ENCODE measurements at regions not wholly inside any gene's neighbourhood (a gene's known extent, or its start where the extent isn't known, plus 50 kb on each side); places are given as distances from the start of the nearest gene placed in this dataset.

DNA sequence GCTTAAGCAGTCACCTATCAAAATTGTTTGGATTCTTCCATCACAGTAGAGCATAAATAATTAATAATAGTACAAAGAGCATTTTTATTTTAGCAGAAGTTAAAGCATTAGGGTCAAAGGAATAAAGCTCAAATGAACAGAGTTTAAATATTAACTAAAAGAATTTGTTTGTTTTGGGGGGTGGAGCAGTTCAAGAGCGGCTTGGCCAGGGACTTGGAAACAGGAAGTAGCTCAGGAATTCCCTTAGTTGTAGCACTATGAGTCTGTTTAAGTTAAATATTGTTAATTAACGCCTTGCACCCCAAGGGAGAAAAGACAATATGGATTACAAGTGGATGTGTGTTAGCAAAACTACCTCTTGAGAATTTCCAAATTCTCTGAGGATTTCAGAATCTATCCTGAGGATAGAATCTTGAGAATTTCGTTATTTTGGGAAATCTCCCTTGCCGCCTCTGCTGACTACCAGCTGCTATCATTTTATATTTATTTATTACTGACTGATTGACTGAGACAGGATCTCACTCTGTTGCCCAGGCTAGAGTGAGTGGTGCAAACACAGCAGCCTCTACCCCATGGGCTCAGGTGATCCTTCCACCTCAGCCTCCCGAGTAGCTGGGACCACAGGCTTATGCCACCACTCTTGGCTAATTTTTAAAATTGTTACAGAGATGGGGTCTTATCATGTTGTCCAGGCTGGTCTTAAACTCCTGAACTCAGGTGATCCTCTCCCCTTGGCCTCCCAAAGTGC, 96.7 kb upstream of the CHD1 start:
- TF ChIP-seq, protein P1, sequence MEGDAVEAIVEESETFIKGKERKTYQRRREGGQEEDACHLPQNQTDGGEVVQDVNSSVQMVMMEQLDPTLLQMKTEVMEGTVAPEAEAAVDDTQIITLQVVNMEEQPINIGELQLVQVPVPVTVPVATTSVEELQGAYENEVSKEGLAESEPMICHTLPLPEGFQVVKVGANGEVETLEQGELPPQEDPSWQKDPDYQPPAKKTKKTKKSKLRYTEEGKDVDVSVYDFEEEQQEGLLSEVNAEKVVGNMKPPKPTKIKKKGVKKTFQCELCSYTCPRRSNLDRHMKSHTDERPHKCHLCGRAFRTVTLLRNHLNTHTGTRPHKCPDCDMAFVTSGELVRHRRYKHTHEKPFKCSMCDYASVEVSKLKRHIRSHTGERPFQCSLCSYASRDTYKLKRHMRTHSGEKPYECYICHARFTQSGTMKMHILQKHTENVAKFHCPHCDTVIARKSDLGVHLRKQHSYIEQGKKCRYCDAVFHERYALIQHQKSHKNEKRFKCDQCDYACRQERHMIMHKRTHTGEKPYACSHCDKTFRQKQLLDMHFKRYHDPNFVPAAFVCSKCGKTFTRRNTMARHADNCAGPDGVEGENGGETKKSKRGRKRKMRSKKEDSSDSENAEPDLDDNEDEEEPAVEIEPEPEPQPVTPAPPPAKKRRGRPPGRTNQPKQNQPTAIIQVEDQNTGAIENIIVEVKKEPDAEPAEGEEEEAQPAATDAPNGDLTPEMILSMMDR (conservative IDR thresholded peaks at IDR 0.05; ENCODE audit: low read depth, low read length): no peak
- TF ChIP-seq EZH2 (IDR thresholded peaks at IDR 0.05; ENCODE audit: low read length, unreplicated experiment) (no peak), EZH2phosphoT487 (IDR thresholded peaks at IDR 0.05; ENCODE audit: borderline replicate concordance, low read length) (no peak)

Measured in PC-3 (cell line).